HepG2 (cell line): ENCODE measurements at regions not wholly inside any gene's neighbourhood (a gene's known extent, or its start where the extent isn't known, plus 50 kb on each side); places are given as distances from the start of the nearest gene placed in this dataset.

ENCODE experiments used
- ATAD3A ChIP-seq: sonication (generic); formaldehyde crosslinking; IDR thresholded peaks from 2 replicates; pipeline ENCODE4 v1.4.0; 2020; ENCODE audit warnings: missing genetic modification reagents
- HMGA1 ChIP-seq: sonication (generic); formaldehyde crosslinking; conservative IDR thresholded peaks from 2 replicates; pipeline ENCODE4 v1.4.0; 2020; ENCODE audit warnings: missing genetic modification reagents
- HNRNPH1 ChIP-seq: fragments of 200-400 bp; formaldehyde crosslinking; optimal IDR thresholded peaks from 2 replicates; pipeline ENCODE3; 2017; ENCODE audit warnings: mild to moderate bottlenecking, low read depth, low read length
- HOXA3 ChIP-seq: sonication (generic); formaldehyde crosslinking; IDR thresholded peaks from 2 replicates; pipeline ENCODE4 v1.5.0; 2020; ENCODE audit warnings: missing genetic modification reagents
- PHF21A ChIP-seq: sonication (generic); formaldehyde crosslinking; IDR thresholded peaks from 2 replicates; pipeline ENCODE4 v1.5.0; 2020; ENCODE audit warnings: mild to moderate bottlenecking, missing genetic modification reagents
- SALL1 ChIP-seq: sonication (generic); formaldehyde crosslinking; IDR thresholded peaks from 2 replicates; pipeline ENCODE4 v1.8.0; 2022; ENCODE audit warnings: mild to moderate bottlenecking, missing genetic modification reagents
- SMAD1 ChIP-seq: sonication (generic); formaldehyde crosslinking; IDR thresholded peaks from 2 replicates; pipeline ENCODE4 v1.4.0; 2020; ENCODE audit warnings: missing genetic modification reagents, low read depth, mild to moderate bottlenecking, borderline replicate concordance
- ZFP36 ChIP-seq: fragments of 150-350 bp; IDR thresholded peaks from 2 replicates; pipeline ENCODE4 v1.6.1; 2018; ENCODE audit warnings: borderline replicate concordance, low read length, low read depth; ENCODE audit not compliant: partially characterized antibody
- ZGPAT ChIP-seq: IDR thresholded peaks from 2 replicates; pipeline ENCODE4 v1.6.1; 2016; ENCODE audit warnings: mild to moderate bottlenecking
- ZNF251 ChIP-seq: sonication (generic); formaldehyde crosslinking; IDR thresholded peaks from 2 replicates; pipeline ENCODE4 v1.9.0; 2021; ENCODE audit warnings: mild to moderate bottlenecking, missing genetic modification reagents
- ZNF282 ChIP-seq: fragments of 450-650 bp; IDR thresholded peaks from 2 replicates; pipeline ENCODE4 v1.6.1; 2018; ENCODE audit not compliant: partially characterized antibody
- ZNF329 ChIP-seq: sonication (generic); formaldehyde crosslinking; IDR thresholded peaks from 2 replicates; pipeline ENCODE4 v1.9.0; 2021; ENCODE audit warnings: low read depth, mild to moderate bottlenecking, missing genetic modification reagents
- ZNF331 ChIP-seq: sonication (generic); formaldehyde crosslinking; IDR thresholded peaks from 2 replicates; pipeline ENCODE4 v1.4.0; 2020; ENCODE audit warnings: missing genetic modification reagents
- ZNF547 ChIP-seq: sonication (generic); formaldehyde crosslinking; IDR thresholded peaks from 2 replicates; pipeline ENCODE4 v1.5.1; 2020; ENCODE audit warnings: mild to moderate bottlenecking, missing genetic modification reagents
- ZNF780A ChIP-seq: sonication (generic); formaldehyde crosslinking; IDR thresholded peaks from 2 replicates; pipeline ENCODE4 v1.8.0; 2022; ENCODE audit warnings: mild to moderate bottlenecking, missing genetic modification reagents, moderate library complexity
- ZNF800 ChIP-seq: sonication (generic); formaldehyde crosslinking; IDR thresholded peaks from 2 replicates; pipeline ENCODE4 v1.4.0; 2020; ENCODE audit warnings: missing genetic modification reagents
- TF ChIP-seq, protein P1 (sequence below): sonication (generic); formaldehyde crosslinking; IDR thresholded peaks from 2 replicates; pipeline ENCODE4 v1.8.0; 2022; ENCODE audit warnings: missing genetic modification reagents, mild to moderate bottlenecking, moderate library complexity, borderline replicate concordance
- TF ChIP-seq, protein P2 (sequence below): sonication (generic); formaldehyde crosslinking; IDR thresholded peaks from 2 replicates; pipeline ENCODE4 v1.5.1; 2020; ENCODE audit warnings: mild to moderate bottlenecking, missing genetic modification reagents
- TF ChIP-seq, protein P3 (sequence below), 2 experiments: sonication (generic) in 1 of 2; formaldehyde crosslinking in 1 of 2; IDR thresholded peaks; 2 replicates each; pipeline versions ENCODE4 v1.4.0 to v1.6.1; 2018 to 2020; ENCODE audit warnings: missing genetic modification reagents in 2 of 2, borderline replicate concordance in 1 of 2, low read depth in 1 of 2, mild to moderate bottlenecking in 1 of 2, missing biosample characterization in 1 of 2

- TF ChIP-seq, protein P1, sequence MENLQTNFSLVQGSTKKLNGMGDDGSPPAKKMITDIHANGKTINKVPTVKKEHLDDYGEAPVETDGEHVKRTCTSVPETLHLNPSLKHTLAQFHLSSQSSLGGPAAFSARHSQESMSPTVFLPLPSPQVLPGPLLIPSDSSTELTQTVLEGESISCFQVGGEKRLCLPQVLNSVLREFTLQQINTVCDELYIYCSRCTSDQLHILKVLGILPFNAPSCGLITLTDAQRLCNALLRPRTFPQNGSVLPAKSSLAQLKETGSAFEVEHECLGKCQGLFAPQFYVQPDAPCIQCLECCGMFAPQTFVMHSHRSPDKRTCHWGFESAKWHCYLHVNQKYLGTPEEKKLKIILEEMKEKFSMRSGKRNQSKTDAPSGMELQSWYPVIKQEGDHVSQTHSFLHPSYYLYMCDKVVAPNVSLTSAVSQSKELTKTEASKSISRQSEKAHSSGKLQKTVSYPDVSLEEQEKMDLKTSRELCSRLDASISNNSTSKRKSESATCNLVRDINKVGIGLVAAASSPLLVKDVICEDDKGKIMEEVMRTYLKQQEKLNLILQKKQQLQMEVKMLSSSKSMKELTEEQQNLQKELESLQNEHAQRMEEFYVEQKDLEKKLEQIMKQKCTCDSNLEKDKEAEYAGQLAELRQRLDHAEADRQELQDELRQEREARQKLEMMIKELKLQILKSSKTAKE (CRISPR knock-in tag), result no peak
- TF ChIP-seq HMGA1 (CRISPR knock-in tag) (no peak), PHF21A (CRISPR knock-in tag) (no peak; the same call in 1 of the 2 replicates), ZNF329 (CRISPR knock-in tag) (no peak), ZNF780A (CRISPR knock-in tag) (no peak), SALL1 (CRISPR knock-in tag) (peak; percentile 33; the same call in 1 of the 2 replicates), ZFP36 (peak; percentile 52), ZGPAT (CRISPR knock-in tag) (no peak), ZNF331 (CRISPR knock-in tag) (no peak; the same call in 1 of the 2 replicates), HOXA3 (CRISPR knock-in tag) (no peak), ZNF282 (no peak), HNRNPH1 (no peak), ZNF800 (CRISPR knock-in tag) (no peak), ZNF547 (CRISPR knock-in tag) (0 out of 2 replicates have a peak, but pooled peaks have one; percentile 22), ZNF251 (no peak), SMAD1 (CRISPR knock-in tag) (no peak), ATAD3A (no peak)
- TF ChIP-seq, protein P2, sequence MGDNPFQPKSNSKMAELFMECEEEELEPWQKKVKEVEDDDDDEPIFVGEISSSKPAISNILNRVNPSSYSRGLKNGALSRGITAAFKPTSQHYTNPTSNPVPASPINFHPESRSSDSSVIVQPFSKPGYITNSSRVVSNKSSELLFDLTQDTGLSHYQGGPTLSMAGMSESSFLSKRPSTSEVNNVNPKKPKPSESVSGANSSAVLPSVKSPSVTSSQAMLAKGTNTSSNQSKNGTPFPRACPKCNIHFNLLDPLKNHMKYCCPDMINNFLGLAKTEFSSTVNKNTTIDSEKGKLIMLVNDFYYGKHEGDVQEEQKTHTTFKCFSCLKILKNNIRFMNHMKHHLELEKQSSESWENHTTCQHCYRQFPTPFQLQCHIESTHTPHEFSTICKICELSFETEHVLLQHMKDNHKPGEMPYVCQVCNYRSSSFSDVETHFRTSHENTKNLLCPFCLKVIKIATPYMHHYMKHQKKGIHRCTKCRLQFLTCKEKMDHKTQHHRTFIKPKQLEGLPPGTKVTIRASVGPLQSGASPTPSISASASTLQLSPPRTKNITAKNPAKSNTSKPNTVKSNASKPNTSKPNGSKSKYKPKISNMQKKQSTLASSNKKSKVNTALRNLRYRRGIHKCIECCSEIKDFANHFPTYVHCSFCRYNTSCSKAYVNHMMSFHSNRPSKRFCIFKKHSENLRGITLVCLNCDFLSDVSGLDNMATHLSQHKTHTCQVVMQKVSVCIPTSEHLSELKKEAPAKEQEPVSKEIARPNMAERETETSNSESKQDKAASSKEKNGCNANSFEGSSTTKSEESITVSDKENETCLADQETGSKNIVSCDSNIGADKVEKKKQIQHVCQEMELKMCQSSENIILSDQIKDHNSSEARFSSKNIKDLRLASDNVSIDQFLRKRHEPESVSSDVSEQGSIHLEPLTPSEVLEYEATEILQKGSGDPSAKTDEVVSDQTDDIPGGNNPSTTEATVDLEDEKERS (CRISPR knock-in tag), result peak; percentile 35; the same call in 1 of the 2 replicates
- TF ChIP-seq, protein P3, sequence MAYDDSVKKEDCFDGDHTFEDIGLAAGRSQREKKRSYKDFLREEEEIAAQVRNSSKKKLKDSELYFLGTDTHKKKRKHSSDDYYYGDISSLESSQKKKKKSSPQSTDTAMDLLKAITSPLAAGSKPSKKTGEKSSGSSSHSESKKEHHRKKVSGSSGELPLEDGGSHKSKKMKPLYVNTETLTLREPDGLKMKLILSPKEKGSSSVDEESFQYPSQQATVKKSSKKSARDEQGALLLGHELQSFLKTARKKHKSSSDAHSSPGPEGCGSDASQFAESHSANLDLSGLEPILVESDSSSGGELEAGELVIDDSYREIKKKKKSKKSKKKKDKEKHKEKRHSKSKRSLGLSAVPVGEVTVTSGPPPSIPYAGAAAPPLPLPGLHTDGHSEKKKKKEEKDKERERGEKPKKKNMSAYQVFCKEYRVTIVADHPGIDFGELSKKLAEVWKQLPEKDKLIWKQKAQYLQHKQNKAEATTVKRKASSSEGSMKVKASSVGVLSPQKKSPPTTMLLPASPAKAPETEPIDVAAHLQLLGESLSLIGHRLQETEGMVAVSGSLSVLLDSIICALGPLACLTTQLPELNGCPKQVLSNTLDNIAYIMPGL (CRISPR knock-in tag; IDR thresholded peaks at IDR 0.05; ENCODE audit: borderline replicate concordance in 1 of 2, low read depth in 1 of 2), result no peak
These were observed 82.1 kb downstream of the METRNL start (continued) for GRCh38 chr17:83161298-83162034.
